Stimulated activated CD4-positive, alpha-beta T cell treated with anti-CD3 and anti-CD28 coated beads, Interleukin-15, amount 100 ng/mL, for 1 hour (primary cell): ENCODE measurements at regions not wholly inside any gene's neighbourhood (a gene's known extent, or its start where the extent isn't known, plus 50 kb on each side); places are given as distances from the start of the nearest gene placed in this dataset.
"Not testable (repeated sequence)": the region's sequence is repeated elsewhere in the genome, so short reads cannot be mapped to it uniquely, and the experiment has no call there.

Experiments used
- DNase-seq, 2 donors: peaks; one replicate each; pipeline ENCODE4 v3.0.0-alpha.2; 2020; ENCODE audit warnings: low read depth in 1 of 2, low spot score in 1 of 2

GRCh38 chr11:112310848-112311247, 50.2 kb upstream of the PLET1 start:
- DNase-seq = no peak

- DNase-seq = no peak
Observed at GRCh38 chr11:112315057-112315720, 54.5 kb upstream of the PLET1 start.

- no peak for DNase-seq
Observed at GRCh38 chr11:112315861-112316739, 55.4 kb upstream of the PLET1 start.

- DNase-seq = no peak
Observed at GRCh38 chr11:112316971-112317370, 56.3 kb upstream of the PLET1 start.

- no peak for DNase-seq
Observed at GRCh38 chr11:112318184-112318591, 57.5 kb upstream of the PLET1 start.

- no peak for DNase-seq
Observed at GRCh38 chr11:112318661-112319060, 58.0 kb upstream of the PLET1 start.

- DNase-seq = no peak
Observed at GRCh38 chr11:112320668-112321067, 60.0 kb upstream of the PLET1 start.

GRCh38 chr11:112321501-112322172, 61.0 kb upstream of the PLET1 start:
- no peak for DNase-seq

GRCh38 chr11:112322173-112322790, 61.6 kb upstream of the PLET1 start:
- no peak for DNase-seq

GRCh38 chr11:112334381-112334780, 73.7 kb upstream of the PLET1 start:
- DNase-seq = no peak

GRCh38 chr11:112336356-112336886, 75.8 kb upstream of the PLET1 start:
- no peak for DNase-seq

- DNase-seq = no peak
Observed at GRCh38 chr11:112339566-112339965, 78.9 kb upstream of the PLET1 start.

GRCh38 chr11:112343368-112344039, 82.8 kb upstream of the PLET1 start:
- no peak for DNase-seq

GRCh38 chr11:112344040-112344413, 83.4 kb upstream of the PLET1 start:
- DNase-seq = no peak

GRCh38 chr11:112345166-112345565, 84.5 kb upstream of the PLET1 start:
- DNase-seq = no peak

GRCh38 chr11:112345706-112346105, 85.0 kb upstream of the PLET1 start:
- no peak for DNase-seq

GRCh38 chr11:112346586-112346985, 85.9 kb upstream of the PLET1 start:
- no peak for DNase-seq

- DNase-seq = no peak
Observed at GRCh38 chr11:112348480-112349029, 87.9 kb upstream of the PLET1 start.

GRCh38 chr11:112351423-112351822, 90.8 kb upstream of the PLET1 start:
- not testable (repeated sequence) for DNase-seq

GRCh38 chr11:112352907-112353306, 92.2 kb upstream of the PLET1 start:
- DNase-seq = no peak
